ENCODE measurements at regions not wholly inside any gene's neighbourhood (a gene's known extent, or its start where the extent isn't known, plus 50 kb on each side); places are given as distances from the start of the nearest gene placed in this dataset.

DNA sequence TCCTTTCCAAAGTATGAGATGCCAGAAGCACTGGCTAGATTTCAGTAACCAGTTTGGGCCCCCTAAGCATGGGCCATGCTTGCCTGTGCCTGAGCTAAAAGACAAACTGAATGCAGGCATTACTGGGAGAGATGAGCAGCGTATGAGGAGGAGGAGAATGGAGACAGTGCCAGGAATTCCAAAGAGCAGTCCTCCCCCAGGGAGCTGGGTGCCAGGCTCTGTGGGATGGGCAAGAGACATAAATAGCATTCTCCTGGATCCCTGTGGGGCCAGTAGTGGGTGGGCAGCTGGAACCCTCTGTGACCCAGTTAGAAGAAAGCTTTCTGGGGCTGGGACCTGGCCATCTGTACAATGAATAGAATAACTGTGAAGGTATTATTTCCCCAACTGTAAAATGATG is 235.6 kb downstream of the KCNA4 start:
- no peak for DNase-seq

DNA sequence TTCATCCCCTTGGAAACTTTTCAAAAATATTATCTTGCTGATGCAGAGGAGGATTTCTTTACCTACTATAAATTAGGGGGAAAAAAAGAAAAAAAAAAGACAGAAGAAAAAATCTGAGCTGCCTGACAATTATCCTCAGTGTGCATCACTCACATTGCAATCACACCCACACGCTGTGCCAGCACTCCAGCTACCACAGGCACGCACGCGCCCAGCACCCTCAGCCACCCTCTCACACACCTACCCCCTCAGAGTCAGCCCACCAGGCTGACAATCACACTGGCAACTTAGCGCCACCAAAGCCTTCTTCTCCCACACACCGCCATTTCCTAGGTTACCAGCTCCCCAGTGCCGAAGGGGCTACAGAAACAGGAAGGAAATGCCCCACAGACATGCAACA is 236.1 kb downstream of the KCNA4 start:
- DNase-seq: no peak

DNA sequence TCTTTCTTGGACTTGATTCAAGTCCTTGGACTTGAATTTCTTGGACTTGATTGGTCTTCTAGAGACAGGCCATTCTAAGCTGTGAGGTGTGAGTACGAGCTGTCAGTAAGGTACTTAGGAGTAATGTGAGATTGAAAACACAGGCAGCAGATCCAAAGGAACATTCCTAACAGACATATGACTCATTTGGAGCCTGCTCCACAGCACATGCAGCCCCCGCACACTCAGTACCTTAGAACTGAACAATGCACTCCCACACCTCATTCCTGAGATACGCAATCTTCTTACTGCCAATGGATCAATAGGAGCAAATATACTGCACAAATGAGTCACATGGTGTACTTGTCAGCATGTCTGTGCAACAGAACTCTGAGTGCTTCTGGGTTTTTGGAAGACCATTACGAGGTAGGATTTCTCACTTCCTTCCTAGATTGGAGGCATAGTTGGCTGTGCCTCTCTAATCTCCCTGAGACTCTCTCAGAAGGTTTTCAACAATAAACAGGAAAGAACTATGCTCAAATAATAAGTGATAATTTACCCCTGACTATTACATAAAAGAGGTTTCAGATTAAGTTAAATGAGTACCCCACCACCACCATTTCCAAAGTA is 243.1 kb downstream of the KCNA4 start:
- no peak for DNase-seq

DNA sequence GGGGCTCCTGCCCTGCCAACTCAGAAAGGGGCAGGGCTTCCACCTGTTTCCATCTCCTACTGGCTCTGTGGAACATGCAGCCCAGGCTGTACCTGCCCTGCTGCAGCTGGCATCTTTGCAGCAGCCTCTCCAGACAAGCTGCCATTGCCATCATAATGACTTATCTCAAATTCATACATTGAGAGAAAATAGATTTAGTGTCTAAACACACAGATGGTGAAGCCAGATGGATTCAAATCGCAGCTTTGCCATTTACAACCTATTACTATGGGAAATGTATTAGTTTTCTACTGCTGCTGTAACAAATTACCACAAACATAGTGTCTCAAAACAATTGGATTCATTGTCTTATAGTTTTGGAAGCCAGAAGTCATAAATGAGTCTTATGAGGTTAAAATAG is 260.0 kb downstream of the KCNA4 start:
- no peak for DNase-seq

DNA sequence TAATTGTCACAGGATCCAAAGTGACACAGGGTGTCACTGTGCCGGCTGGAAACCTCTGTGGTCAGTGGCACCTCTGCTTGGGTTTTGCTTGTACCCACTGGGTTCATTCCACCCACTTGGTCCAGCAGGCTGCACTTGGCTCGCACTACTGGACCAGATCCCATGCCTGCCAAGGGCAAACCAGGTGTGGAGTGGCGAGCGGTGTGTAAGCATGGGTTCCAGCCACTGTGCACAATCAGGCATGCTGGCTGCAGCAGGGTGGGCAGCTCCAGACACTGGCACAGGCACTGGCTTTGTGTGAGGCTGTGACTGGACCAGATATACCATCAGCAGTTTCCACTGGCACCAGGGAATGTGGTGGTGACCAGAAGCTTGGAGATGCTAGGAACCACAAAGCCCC is 261.4 kb downstream of the KCNA4 start:
- no peak for DNase-seq

DNA sequence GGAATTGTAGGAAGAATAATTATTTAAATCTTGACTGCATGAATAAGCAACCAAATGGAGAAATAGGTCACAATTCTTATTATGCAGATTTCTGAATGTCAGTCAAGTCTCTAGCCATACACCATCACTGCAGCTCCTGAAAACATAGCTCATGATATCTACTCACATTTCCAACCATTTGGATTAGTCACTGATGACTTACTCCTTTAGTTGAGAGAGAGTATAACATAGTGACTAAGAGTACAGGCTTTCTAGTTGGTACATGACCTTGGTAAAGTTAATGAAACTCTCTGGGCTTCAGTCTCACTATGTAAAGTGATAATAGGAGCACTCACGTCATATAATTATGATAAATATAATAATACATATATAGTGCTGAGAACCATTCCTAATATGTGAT is 265.2 kb downstream of the KCNA4 start:
- DNase-seq: no peak

DNA sequence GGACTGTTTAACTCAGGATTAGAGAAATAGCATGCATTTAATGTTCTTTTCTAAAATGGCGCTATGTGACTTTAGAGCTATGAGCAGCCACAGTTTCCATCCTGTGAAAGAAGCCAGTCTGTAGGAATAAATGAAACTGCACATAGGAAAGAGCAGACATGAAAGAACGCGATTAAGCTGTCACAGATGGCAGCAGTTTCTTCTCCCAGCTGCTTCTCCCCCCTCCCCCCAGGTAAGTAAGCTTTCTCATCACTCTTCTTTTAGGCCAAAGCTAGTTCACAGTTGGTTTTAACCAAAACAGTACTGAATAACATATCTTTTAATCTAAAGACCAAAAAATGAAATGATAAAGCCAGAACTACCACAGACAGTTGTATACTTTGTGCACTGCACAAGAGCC is 266.4 kb downstream of the KCNA4 start:
- DNase-seq: no peak

DNA sequence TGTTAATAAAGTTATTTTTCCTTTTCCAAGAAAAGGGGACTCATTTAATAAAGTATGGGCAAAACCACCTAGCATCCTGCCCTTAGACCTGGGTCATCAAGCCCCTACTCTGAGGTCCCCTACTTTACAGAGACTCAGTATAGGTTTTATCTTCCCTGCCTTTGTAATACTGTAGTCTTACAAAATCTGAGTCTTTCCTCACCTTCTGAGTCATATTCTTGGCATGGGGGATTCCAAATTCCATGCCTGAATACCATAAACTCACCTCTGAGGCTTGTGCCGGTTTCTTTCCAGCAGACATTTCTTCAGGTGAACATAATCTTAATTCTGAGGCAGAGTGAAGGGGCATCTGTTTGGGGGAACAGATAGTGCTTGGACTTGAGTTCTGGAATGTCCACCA is 282.5 kb downstream of the KCNA4 start:
- no peak for DNase-seq

DNA sequence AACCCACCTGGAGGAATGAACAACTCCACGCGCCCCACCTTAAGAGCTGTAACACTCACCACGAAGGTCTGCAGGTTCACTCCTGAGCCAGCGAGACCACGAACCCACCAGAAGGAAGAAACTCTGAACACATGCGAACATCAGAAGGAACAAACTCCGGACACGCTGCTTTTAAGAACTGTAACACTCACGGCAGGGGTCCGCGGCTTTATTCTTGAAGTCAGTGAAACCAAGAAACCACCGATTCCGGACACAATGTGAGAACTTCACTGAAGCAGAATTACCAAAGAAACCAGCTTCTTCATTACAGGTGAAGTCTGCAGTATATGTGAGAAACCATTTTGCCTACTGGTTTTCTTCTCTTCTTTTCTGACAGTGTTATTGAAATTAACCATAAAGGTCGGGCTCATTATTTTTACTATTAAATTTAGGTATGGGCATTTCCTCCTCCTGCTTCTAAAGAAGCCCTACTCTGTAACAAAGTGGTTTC is 303.0 kb downstream of the KCNA4 start:
- DNase-seq: no peak

DNA sequence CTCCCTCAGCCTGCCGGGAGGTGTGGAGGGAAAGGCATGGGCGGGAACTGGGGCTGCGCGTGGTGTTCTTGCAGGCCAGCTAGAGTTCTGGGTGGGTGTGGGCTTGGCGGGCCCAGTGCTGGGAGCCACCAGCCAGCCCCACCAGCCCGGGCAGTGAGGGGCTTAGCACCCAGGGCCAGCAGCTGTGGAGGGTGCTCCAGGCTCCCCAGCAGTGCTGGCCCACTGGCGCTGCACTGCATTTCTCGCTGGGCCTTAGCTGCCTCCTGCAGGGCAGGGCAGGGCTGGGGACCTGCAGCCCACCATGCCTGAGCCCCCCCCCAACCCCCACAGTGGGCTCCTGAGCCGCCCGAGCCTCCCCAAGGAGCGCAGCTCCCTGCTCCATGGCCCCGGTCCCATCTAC is 304.2 kb downstream of the KCNA4 start:
- no peak for DNase-seq

DNA sequence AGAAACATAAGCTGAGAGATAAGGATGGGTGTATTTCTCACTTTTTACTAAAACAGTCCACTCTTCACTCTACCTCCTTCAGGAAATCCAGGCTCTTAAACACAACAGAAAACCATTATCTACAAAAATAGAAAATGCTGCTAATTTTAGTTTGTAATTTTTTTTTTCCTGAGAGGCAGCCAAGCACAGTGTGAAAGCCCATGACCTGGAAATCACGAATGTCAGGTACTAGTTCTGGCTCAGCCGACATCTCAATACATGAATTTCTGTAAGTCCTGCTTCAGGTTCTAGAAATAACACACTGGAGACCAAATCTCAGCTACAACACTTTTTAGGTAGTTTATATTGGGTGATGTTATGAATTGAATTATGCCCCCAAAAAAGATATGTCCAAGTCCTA is 308.9 kb downstream of the KCNA4 start:
- no peak for DNase-seq

DNA sequence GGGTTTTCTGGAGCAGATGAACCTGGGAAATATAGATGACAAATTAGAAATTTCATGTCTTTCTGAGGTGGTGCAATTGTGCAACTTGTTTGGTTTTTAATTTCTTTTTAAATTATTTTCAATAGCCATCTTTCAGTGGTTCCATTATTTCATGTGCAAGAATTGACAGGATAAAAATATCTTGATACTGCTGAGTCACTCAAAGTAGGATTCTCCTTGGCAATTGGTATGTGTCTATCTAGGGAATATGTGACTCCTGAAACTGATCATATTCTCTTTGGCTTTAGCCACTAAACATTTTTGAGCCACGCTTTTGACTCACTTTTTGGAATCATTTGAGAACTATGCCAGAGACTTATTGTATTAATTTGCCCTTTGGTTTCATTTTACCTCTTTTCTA is 331.5 kb downstream of the KCNA4 start:
- DNase-seq: no peak

DNA sequence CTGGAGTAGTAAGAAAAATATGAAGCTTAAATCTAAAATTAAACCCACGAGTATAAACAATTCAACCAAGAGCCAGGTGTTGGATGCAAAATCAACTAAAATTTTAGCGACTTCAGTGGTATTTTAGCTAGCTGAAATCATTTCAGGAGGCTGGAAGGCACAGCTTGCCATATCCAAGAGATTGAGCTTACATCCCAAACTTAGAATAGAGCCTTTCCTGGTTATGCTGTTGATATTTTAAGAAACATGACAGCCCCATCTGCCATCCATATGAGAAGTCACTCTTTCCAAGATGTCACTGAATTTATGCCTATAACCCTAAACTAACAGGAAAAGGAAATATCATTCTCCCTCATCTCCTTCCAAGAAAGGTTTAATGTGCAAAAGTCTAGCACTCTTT is 334.0 kb downstream of the KCNA4 start:
- DNase-seq: no peak

DNA sequence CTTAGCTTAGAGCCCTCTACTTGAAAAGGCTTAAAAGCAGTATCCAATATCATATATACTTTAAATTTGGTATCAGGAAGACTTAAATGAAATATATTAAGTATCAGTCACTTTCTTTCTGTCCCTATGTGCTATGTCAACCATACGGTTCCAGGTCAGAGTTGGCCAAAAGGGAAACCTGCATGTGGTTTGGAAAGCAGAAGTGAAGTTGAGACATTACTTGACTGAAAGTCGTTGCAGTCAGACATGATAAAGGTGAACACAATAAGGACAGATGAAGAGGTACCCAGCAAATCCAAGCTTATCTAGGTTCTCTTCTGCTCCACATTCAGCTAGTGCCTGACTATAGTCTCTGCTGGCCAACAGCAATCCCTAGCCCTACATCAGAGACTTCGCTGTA is 336.8 kb downstream of the KCNA4 start:
- no peak for DNase-seq

DNA sequence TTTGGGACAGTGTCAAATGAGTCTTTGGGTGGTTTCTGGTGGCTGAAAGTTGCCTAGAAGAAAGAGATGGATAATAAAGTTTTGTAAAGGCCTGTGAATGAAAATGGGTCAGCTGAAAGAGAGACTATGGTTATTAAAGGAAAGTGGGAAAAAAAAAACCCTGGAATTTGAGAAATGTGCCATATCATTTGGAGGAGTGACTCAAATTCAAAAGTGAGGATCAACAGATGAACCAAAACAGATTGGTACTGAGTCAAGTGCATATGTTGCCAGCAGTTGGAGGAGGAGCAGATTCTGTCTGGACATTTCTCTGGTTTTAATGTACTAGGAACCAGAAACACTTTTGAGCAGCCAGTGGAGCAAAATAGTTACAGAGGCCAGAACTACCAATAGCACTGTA is 339.8 kb downstream of the KCNA4 start:
- no peak for DNase-seq

DNA sequence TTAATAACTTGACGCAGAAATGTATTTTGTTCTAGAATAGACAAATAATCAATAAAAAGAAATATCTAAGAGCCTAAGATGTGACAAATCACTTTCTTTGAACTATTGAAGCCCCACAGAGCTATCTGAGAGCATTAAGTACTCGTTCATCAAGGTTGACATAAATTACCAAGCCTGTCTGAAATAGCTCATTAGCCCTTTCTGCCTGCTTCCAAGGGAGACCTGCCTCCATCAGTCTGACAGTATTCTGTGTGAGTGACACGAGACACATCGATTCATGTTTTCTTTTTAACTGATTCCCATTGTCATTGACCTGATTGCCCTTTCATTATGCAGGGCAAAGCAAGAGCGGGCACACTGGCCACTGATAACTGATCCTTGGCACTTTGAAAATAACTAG is 347.5 kb downstream of the KCNA4 start:
- DNase-seq: no peak

DNA sequence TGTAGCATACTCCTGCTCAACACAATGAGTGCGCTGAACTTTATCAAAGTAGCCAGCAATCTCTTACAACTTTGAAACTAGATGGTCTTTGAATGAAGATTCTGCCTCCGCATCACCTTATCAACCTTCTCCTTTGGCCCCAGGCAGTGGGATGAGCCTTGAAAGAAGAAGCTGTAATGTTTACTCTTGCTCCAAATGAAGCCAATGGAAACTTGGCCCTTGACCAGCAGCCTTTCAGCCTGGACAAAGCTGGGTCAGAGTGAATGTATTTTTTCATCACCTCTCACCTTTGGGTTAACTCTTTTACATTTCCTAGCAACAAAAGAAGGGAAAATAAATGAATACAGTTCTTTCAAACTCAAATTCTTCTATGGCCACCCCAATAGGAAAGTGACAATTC is 359.1 kb downstream of the KCNA4 start:
- DNase-seq: no peak

DNA sequence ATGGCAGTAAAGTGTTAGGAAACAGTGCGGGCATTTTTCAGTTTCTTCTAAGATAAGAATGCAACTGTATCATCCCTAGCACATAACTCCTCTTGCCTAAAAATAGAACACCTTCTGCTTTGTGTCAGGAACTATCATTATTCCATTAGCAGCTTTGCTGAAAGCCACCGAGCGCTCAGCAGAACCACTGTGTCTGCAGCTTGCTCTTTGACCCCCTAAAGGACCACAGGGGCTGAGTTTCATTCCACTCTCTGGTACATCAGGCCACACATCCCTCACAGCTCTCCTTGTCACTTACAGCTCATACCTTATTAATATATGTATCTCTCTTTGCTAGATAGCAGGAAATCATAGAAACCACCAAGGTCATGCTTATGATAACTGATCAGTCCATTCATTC is 360.2 kb downstream of the KCNA4 start:
- no peak for DNase-seq

DNA sequence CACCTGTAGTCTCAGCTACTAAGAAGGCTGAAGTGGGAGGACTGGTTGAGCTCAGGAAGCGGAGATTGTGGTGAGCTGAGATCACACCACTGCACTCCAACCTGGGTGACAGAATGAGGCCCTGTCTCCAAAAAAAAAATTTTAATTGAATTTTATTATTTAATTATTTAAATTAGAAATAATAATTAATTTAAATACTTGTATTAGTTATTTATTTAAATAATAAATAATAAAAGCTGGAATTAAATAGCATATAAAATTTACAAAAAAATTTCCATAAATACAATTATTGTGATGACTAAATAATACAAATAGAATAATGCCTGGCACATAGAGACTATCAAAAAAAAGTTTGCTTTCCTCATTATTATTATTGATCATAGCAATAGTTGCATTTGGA is 371.5 kb downstream of the KCNA4 start:
- DNase-seq: no peak

DNA sequence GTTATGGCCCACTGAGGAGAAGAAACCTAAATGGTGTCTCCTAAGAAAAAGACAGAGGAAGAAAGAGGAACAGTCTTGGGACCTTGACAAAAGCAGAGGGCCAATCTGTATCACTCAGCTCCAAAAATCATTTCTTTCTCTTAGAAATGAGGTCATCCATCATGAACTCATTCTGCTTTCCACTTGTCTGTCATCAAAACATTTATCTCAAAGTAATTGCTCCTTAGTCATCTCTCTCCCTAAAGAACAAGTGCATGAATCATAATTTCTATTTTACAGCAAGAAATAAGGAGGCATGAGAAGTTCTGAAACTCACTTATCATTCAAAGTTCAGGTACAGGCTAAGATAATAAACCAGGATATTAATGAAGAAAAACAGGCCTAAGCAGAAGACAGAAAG is 375.6 kb downstream of the KCNA4 start:
- DNase-seq: no peak

DNA sequence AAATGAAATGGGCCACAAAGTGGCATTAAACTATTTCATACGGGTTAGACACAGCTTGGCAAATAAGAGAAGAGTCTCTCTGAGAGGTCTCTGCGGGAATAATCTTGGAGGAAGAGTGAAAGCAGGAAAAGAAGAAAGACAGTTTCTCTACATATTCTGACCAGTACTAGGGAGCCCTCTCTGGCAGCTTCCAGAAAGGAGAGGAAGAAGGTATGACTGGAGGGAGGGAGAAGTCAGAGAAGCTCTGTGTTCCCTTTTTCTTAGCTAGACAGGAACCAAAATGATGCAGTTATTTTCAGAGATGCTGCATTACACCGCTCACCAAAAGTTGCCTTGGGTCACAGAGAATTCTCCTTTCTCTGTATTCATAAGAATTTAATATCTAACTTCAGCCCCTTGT is 382.1 kb downstream of the KCNA4 start:
- DNase-seq: no peak

DNA sequence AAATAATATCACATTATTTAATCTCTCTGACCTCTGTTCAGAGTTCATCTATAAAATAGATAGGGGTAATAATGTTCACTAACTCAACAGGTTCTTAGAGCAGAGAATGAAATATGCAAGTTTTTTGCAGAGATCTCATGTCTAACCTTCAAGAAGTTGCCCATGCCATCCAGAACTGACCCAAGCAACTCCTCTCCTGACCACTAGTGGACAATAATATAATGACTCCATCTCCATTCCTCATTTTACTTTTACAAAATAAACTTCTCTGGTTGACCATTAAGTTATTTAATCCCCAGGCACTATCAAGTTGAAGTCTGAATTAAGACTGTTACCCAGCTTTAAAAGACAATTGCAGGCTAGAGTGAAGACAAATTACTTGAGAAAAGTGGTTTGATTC is 382.6 kb downstream of the KCNA4 start:
- DNase-seq: no peak

DNA sequence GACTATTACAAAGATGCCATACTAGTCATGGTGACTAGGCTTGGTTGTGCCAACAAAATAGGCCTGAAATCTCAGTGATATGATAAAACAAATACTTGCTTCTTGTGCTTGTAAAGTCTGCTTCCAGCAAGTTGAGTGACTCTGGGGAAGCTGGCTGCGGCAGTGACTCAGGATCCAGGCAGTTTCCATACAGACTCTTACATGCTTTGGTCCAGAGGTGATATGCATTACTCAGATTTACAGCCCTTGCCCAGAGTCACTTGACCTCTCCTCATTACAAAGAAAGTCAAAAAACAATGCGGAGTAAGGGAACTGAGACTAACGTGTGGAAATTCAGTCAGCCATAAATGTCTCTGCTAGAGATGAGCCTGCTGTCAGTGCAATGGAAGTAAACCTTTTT is 387.5 kb downstream of the KCNA4 start:
- no peak for DNase-seq

DNA sequence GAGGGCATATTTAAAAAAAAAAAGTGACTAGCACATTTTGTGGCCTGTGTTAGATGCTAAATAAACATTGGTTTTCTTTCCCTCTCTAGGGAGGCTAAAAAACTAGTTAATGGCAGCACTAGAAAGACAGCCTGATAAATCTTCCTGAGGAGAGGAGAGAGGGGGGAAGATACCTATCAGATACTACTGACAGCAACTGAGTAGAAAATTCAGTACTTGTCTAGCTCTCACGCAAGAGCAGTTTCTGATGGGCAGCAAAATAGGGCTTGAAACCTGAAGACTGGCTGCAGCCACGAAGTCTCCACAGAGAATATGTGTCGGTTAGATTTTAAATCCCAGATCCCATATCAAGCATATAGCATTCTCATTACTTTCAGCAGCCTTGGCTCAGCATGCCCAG is 388.2 kb downstream of the KCNA4 start:
- no peak for DNase-seq

DNA sequence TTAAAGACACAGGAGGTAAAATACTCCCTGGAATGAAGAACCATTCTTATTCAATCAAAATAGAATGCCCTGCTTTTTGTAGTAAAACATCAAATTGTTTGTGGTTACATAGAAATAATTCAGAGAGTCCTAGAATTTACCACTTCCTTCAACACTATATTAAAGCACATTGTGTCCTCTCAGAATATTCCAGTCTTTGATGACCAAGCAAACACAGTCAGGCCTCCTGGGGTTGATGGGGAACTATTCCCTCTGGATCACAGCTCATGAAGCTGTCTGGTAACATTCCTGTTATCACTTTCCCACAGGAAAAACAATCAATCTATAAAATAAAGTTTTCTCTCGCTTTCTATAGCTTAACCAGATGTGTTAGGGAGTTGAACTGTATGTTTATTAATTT is 389.3 kb downstream of the KCNA4 start:
- DNase-seq: no peak
